ENCODE measurements at regions not wholly inside any gene's neighbourhood (a gene's known extent, or its start where the extent isn't known, plus 50 kb on each side); places are given as distances from the start of the nearest gene placed in this dataset.

DNA sequence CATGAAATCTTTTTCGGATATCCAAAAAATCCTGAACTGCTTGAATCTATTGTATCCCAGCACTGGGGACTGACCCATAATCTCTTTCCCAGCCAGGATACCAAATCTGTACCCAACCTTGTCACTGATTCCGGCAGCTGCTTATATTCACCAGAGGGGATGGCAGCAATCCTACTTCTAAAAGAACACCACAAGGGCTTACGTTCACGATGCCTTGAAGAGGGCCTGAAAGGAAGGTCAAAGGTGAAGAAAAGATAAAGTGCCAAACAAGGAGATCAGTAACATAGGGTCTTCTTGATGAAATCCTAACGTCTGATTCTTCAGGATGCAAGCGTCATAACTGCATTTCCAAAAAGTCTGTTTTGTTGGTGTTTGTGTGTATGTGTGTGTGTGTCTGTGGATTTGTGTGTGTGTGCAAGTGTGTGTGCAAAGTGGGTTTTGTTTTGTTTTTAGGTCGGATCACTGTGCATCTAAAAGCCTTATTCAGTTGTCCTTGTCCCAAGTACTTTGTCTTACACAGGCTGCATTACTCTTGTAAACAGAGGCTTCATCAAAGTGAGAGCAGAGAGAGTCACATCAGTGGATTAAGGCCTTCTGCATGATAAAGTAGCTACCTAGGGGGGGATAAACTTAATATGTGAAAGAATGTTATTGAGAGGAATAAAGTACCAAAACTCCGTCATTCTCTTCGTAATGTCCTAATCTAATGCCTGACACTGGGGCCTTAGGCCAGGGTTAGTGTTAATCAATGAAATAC lies 179.3 kb downstream of the BARHL2 start:
- WGBS, 4 donors = 59 to 62% (median 61%) methylated on average over 9 of the region's 9 CpGs
- H3K27me3 ChIP-seq = no peaks in the 10 kb centered on the region
- H3K9me3 ChIP-seq (replicated peaks in 1 of 3) = no peaks in the 10 kb centered on the region
- H3K4me1 ChIP-seq (replicated peaks in 1 of 2) = no peaks in the 10 kb centered on the region
- no peak overlapping the region for H3K27ac ChIP-seq
- H3K4me3 ChIP-seq = no peak overlapping the region
- H3K36me3 ChIP-seq (replicated peaks in 1 of 2) = no peaks in the 10 kb centered on the region
- TF ChIP-seq CTCF (IDR thresholded peaks at IDR 0.05) (no peak), POLR2A (IDR thresholded peaks at IDR 0.05) (no peak)
- no peak for DNase-seq
- intact Hi-C loops (cut with DNase I) = no loop called here

DNA sequence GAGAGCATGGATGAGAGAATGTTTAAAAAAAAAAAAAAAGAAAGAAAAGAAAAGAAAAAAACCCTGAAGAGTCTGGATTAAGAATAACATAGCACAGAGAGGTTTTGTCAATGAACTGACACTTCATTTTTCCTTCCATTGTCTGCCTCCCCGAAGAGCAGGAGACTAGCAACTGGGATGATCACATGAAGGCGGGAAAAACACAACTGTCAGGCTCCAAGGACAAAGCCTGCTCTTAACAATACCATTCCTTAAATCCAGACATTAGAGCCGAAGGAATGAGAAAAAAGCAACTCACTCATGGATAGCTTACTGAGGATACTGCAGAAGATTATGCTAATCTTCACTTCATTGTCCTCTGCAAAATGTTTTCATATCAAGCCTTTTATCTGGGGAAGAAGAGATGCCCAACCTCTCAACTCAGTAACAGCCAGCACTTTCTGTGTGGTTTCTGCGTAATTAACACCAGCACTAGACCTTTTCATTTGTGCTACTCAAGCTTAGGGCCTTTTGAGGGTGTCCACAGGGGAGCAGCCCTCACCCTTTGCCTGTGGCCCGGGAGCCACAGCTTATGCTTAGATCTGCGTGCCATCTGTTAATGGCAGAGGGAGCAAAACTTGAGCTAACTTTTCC lies 182.3 kb downstream of the BARHL2 start:
- no peak overlapping the region for H3K4me3 ChIP-seq
- no peaks in the 10 kb centered on the region for H3K27me3 ChIP-seq
- no peaks in the 10 kb centered on the region for H3K4me1 ChIP-seq (replicated peaks in 1 of 2)
- TF ChIP-seq POLR2A (IDR thresholded peaks at IDR 0.05) = no peak
- no peak for TF ChIP-seq CTCF (IDR thresholded peaks at IDR 0.05)
- no peak overlapping the region for H3K27ac ChIP-seq
- H3K36me3 ChIP-seq (replicated peaks in 1 of 2) = no peaks in the 10 kb centered on the region
- no peak for DNase-seq
- 33 to 49% (median 40%) methylated on average over 6 of the region's 6 CpGs for WGBS, 4 donors
- intact Hi-C loops (cut with DNase I) = no loop called here
- H3K9me3 ChIP-seq (replicated peaks in 1 of 3) = no peaks in the 10 kb centered on the region

DNA sequence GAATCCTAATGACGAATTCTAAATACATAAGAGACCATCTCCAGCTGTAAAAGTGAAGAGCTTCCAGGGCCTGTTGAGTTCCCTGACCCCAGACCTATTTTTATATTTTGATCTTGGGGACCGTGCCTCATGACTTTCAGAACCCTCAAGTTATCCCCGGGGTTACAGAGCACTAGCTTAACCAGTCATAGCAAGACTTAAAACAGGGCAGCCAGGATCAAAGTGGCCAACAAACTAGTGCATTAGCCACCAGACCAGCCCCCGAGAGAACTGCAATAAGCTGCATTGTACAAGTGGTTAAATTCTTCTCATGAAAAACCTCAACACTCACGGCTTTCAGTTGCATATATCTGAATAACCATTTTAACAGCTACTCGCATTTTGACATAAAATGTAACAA lies 183.0 kb downstream of the BARHL2 start:
- WGBS, 4 donors = 60 to 72% (median 66%) methylated on average over 6 of the region's 6 CpGs
- intact Hi-C loops (cut with DNase I) = no loop called here
- no peak overlapping the region for H3K27ac ChIP-seq

GRCh38 chr1:90526954-90527353 lies 190.1 kb downstream of the BARHL2 start:
- Histone ChIP-seq H3K27ac (no peak overlapping the region), H3K9me3 (replicated peaks in 1 of 3) (no peaks in the 10 kb centered on the region), H3K4me1 (replicated peaks in 1 of 2) (no peaks in the 10 kb centered on the region), H3K4me3 (no peak overlapping the region), H3K27me3 (no peaks in the 10 kb centered on the region), H3K36me3 (replicated peaks in 1 of 2) (no peaks in the 10 kb centered on the region)
- intact Hi-C loops (cut with DNase I) = no loop called here
- TF ChIP-seq CTCF (IDR thresholded peaks at IDR 0.05) (no peak), POLR2A (IDR thresholded peaks at IDR 0.05) (no peak)
- no peak for DNase-seq

More for the DNA sequence above, 183.0 kb downstream of the BARHL2 start:
- no peaks in the 10 kb centered on the region for H3K4me1 ChIP-seq (replicated peaks in 1 of 2)
- no peaks in the 10 kb centered on the region for H3K27me3 ChIP-seq
- DNase-seq = no peak
- H3K4me3 ChIP-seq = no peak overlapping the region
- TF ChIP-seq CTCF (IDR thresholded peaks at IDR 0.05) (no peak), POLR2A (IDR thresholded peaks at IDR 0.05) (no peak)
- no peaks in the 10 kb centered on the region for H3K9me3 ChIP-seq (replicated peaks in 1 of 3)
- H3K36me3 ChIP-seq (replicated peaks in 1 of 2) = no peaks in the 10 kb centered on the region

Data from adrenal gland (tissue), 9 donors.